ENCODE measurements at regions not wholly inside any gene's neighbourhood (a gene's known extent, or its start where the extent isn't known, plus 50 kb on each side); places are given as distances from the start of the nearest gene placed in this dataset.

DNA sequence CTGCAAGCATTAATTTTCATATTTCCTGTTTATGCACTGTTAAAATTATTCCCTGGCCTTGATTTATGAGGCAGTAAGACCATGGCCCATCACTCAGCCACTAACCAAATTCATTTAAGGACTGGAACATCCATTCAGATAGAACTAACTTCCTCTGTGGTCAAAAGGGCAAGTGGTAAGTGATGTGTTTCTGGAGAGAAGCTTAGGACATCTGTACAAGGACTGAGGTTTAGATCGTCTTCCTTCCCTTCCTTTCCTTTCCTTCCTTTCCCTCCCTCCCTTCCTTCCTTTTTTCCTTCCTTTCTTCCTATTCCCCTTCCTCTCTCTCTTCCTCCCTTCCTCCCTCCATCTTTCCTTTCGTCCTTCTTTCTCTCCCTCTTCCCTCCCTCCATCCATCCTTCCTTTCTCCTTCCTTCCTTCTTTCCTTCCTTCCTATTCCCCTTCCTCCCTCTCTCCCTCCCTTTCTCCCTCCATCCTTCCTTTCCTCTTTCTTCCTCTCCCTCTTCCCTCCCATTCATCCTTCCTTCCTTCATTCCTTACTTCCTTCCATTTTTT is 1019.4 kb downstream of the TYW1 start:
- TF ChIP-seq CTCF (IDR thresholded peaks at IDR 0.05) (no peak), POLR2A (IDR thresholded peaks at IDR 0.05) (no peak)

All from ovary (tissue), 3 donors.